HL-60 (cell line): ENCODE measurements at regions not wholly inside any gene's neighbourhood (a gene's known extent, or its start where the extent isn't known, plus 50 kb on each side); places are given as distances from the start of the nearest gene placed in this dataset.

Experiments
- DNase-seq, 2 experiments: peaks; one replicate each; pipeline ENCODE4 v3.0.0-alpha.2; 2010 to 2020; ENCODE audit warnings: low read depth in 1 of 2, low spot score in 1 of 2
- H3K27ac ChIP-seq: fragments of 250-450 bp; sonication (Bioruptor Pico); replicated peaks from 2 replicates; pipeline ENCODE4 v1.5.1; 2020; ENCODE audit warnings: mild to moderate bottlenecking, moderate library complexity
- H3K27me3 ChIP-seq: fragments of 250-450 bp; sonication (Bioruptor Pico); 2 replicates; pipeline ENCODE4 v1.5.1; 2021; ENCODE audit warnings: mild to moderate bottlenecking, moderate library complexity; ENCODE audit not compliant: insufficient read depth, poor library complexity, severe bottlenecking
- H3K4me3 ChIP-seq: replicated peaks from 2 replicates; pipeline ENCODE4 v1.5.1; 2011; ENCODE audit warnings: mild to moderate bottlenecking, control low read depth, low read length; ENCODE audit not compliant: insufficient read depth
- CTCF ChIP-seq: IDR thresholded peaks from one replicate; pipeline ENCODE4 v1.5.1; 2011; ENCODE audit warnings: low read length, control low read depth, inconsistent platforms; ENCODE audit not compliant: insufficient read depth
- GABPA ChIP-seq: IDR thresholded peaks from 2 replicates; pipeline ENCODE4 v1.6.1; 2012; ENCODE audit warnings: low read depth
- POLR2AphosphoS5 ChIP-seq: IDR thresholded peaks from 2 replicates; pipeline ENCODE4 v1.6.1; 2012; ENCODE audit warnings: low read depth
- REST ChIP-seq: IDR thresholded peaks from 2 replicates; pipeline ENCODE4 v1.6.1; 2012; ENCODE audit warnings: low read depth; ENCODE audit not compliant: insufficient replicate concordance
- SPI1 ChIP-seq: IDR thresholded peaks from 2 replicates; pipeline ENCODE4 v1.6.1; 2012; ENCODE audit warnings: low read depth, mild to moderate bottlenecking, borderline replicate concordance

- Histone ChIP-seq H3K4me3 (no peak overlapping the region), H3K27me3 (peaks cover 4% of the 10 kb centered on the region), H3K27ac (no peak overlapping the region)
- TF ChIP-seq GABPA: no peak
- no peak for TF ChIP-seq CTCF
- TF ChIP-seq SPI1: no peak
- no peak for DNase-seq
These were observed 68.8 kb upstream of the MTPN start for GRCh38 chr7:136045992-136046391.

- TF ChIP-seq GABPA: no peak
- TF ChIP-seq POLR2AphosphoS5: no peak
- no peak for TF ChIP-seq SPI1
- no peak for TF ChIP-seq CTCF
- no peak for TF ChIP-seq REST
- peaks cover 4% of the 10 kb centered on the region for H3K27me3 ChIP-seq
- no peak overlapping the region for H3K27ac ChIP-seq
- H3K4me3 ChIP-seq: no peak overlapping the region
- DNase-seq: no peak
These were observed 68.0 kb upstream of the MTPN start for GRCh38 chr7:136045181-136045580.

GRCh38 chr7:136039577-136040345 lies 62.6 kb upstream of the MTPN start:
- TF ChIP-seq SPI1 (peak; percentile 52; the same call in 1 of the 2 replicates), GABPA (no peak)
- DNase-seq: no peak
- Histone ChIP-seq H3K4me3 (no peak overlapping the region), H3K27me3 (no peaks in the 10 kb centered on the region), H3K27ac (no peak overlapping the region)

- DNase-seq: no peak
- H3K27me3 ChIP-seq: no peaks in the 10 kb centered on the region
- TF ChIP-seq POLR2AphosphoS5 (no peak), GABPA (no peak), SPI1 (no peak), CTCF (no peak), REST (no peak)
- no peak overlapping the region for H3K4me3 ChIP-seq
- H3K27ac ChIP-seq: no peak overlapping the region
These were observed 59.2 kb upstream of the MTPN start for GRCh38 chr7:136036336-136036735.
